ENCODE measurements at regions not wholly inside any gene's neighbourhood (a gene's known extent, or its start where the extent isn't known, plus 50 kb on each side); places are given as distances from the start of the nearest gene placed in this dataset.

- Mint-ChIP-seq H3K27ac (no peak overlapping the region), H3K9me3 (peaks cover 9% of the 10 kb centered on the region), H3K4me3 (no peak overlapping the region), H3K4me1 (peaks cover 41% of the 10 kb centered on the region), H3K27me3 (ENCODE audit: low read depth) (peaks cover 5% of the 10 kb centered on the region), H3K36me3 (ENCODE audit: low read depth) (no peaks in the 10 kb centered on the region)
- no peak for TF ChIP-seq CTCF (IDR thresholded peaks at IDR 0.05; ENCODE audit: unreplicated experiment in 3 of 3)
Measured at GRCh38 chr11:122355968-122356367, 240.0 kb upstream of the BLID start.

- peaks cover 12% of the 10 kb centered on the region for H3K9me3 Mint-ChIP-seq
- peaks cover 25% of the 10 kb centered on the region for H3K4me1 Mint-ChIP-seq
- no peaks in the 10 kb centered on the region for H3K36me3 Mint-ChIP-seq (ENCODE audit: low read depth)
- no peak for TF ChIP-seq CTCF (IDR thresholded peaks at IDR 0.05; ENCODE audit: unreplicated experiment in 3 of 3)
- H3K27ac Mint-ChIP-seq = peak overlapping the region in 2 of 3 experiments; percentile 61 to 80
- peaks cover 2% of the 10 kb centered on the region for H3K27me3 Mint-ChIP-seq (ENCODE audit: low read depth)
- no peak overlapping the region for H3K4me3 Mint-ChIP-seq
Measured at GRCh38 chr11:122354025-122354697, 238.1 kb upstream of the BLID start.

- peaks cover 19% of the 10 kb centered on the region for H3K4me1 Mint-ChIP-seq
- H3K27me3 Mint-ChIP-seq (ENCODE audit: low read depth) = no peaks in the 10 kb centered on the region
- peak overlapping the region in 2 of 3 experiments; percentile 61 to 80 for H3K27ac Mint-ChIP-seq
- no peak for TF ChIP-seq CTCF (IDR thresholded peaks at IDR 0.05; ENCODE audit: unreplicated experiment in 3 of 3)
- peaks cover 12% of the 10 kb centered on the region for H3K9me3 Mint-ChIP-seq
- no peaks in the 10 kb centered on the region for H3K36me3 Mint-ChIP-seq (ENCODE audit: low read depth)
- no peak overlapping the region for H3K4me3 Mint-ChIP-seq
Measured at GRCh38 chr11:122353561-122353960, 237.5 kb upstream of the BLID start.

- H3K36me3 Mint-ChIP-seq (ENCODE audit: low read depth) = no peaks in the 10 kb centered on the region
- H3K9me3 Mint-ChIP-seq = peaks cover 12% of the 10 kb centered on the region
- no peak overlapping the region for H3K4me3 Mint-ChIP-seq
- peak overlapping the region in 2 of 3 experiments; percentile 11 to 83 for H3K27ac Mint-ChIP-seq
- no peak for TF ChIP-seq CTCF (IDR thresholded peaks at IDR 0.05; ENCODE audit: unreplicated experiment in 3 of 3)
- H3K4me1 Mint-ChIP-seq = peaks cover 32% of the 10 kb centered on the region
- H3K27me3 Mint-ChIP-seq (ENCODE audit: low read depth) = no peaks in the 10 kb centered on the region
Measured at GRCh38 chr11:122348659-122349409, 232.8 kb upstream of the BLID start.

GRCh38 chr11:122346006-122346405 is 230.0 kb upstream of the BLID start:
- Mint-ChIP-seq H3K27ac (peak overlapping the region; percentile 71 to 88 (median 77)), H3K27me3 (ENCODE audit: low read depth) (no peaks in the 10 kb centered on the region), H3K36me3 (ENCODE audit: low read depth) (no peaks in the 10 kb centered on the region), H3K4me3 (no peak overlapping the region), H3K9me3 (peaks cover 3% of the 10 kb centered on the region), H3K4me1 (peaks cover 53% of the 10 kb centered on the region)
- no peak for TF ChIP-seq CTCF (IDR thresholded peaks at IDR 0.05; ENCODE audit: unreplicated experiment in 3 of 3)

Measured in nephron (organoid).